Endothelial cell of umbilical vein (primary cell): ENCODE measurements at regions not wholly inside any gene's neighbourhood (a gene's known extent, or its start where the extent isn't known, plus 50 kb on each side); places are given as distances from the start of the nearest gene placed in this dataset.

Source experiments
- BruUV-seq: library from RNA; stranded (reverse); fragments of 400-500 nt; replicated peaks from 2 replicates; lab custom pipeline; 2021; lab: Mats Ljungman, UMichigan
- CTCF ChIA-PET: fragments of 300-600, 350-600 bp; sonication (Branson Sonifier 250); formaldehyde crosslinking; loops from one replicate; lab custom pipeline; 2021; ENCODE audit warnings: antibody characterized with exemption, inconsistent platforms; lab: Charles Lee
- POLR2A ChIA-PET: fragments of 300-600, 350-600 bp; sonication (Branson Sonifier 250); formaldehyde crosslinking; loops from one replicate; lab custom pipeline; 2021; ENCODE audit warnings: antibody characterized with exemption, inconsistent platforms; lab: Charles Lee
- DNase-seq: peaks from one replicate; pipeline ENCODE4 v3.0.0-alpha.2; 2011; ENCODE audit warnings: low read depth, low spot score
- FAIRE-seq: peaks from 2 replicates; lab custom pipeline; 2011; peaks lifted over from hg19 to GRCh38; lab: Jason Lieb, UNC
- H2AFZ ChIP-seq: 2 replicates; pipeline ENCODE4 v1.6.0; 2012; ENCODE audit warnings: low read depth, low read length, control low read depth, inconsistent platforms
- H3K27ac ChIP-seq: 2 replicates; pipeline ENCODE4 v1.5.1; 2011; ENCODE audit warnings: low read depth, mild to moderate bottlenecking, control low read depth, low read length, moderate library complexity; ENCODE audit not compliant: insufficient read depth
- H3K27me3 ChIP-seq, 2 experiments: 2 replicates each; pipeline versions ENCODE4 v1.6.0 to v1.6.1; 2011; ENCODE audit warnings: low read length in 2 of 2, mixed read lengths in 1 of 2; ENCODE audit not compliant: control insufficient read depth in 2 of 2, insufficient read depth in 2 of 2
- H3K36me3 ChIP-seq, 2 experiments: 2 replicates in 1 of 2; 3 replicates in 1 of 2; pipeline ENCODE4 v1.5.1; 2011; ENCODE audit warnings: low read length in 2 of 2, mild to moderate bottlenecking in 1 of 2, moderate library complexity in 1 of 2; ENCODE audit not compliant: control insufficient read depth in 2 of 2, insufficient read depth in 2 of 2; ENCODE audit errors: extremely low read depth in 1 of 2
- H3K4me1 ChIP-seq: 3 replicates; pipeline ENCODE4 v1.5.1; 2011; ENCODE audit warnings: mild to moderate bottlenecking, low read length; ENCODE audit not compliant: control insufficient read depth, insufficient read depth; ENCODE audit errors: extremely low read depth
- H3K4me2 ChIP-seq: 2 replicates; pipeline ENCODE4 v1.6.1; 2011; ENCODE audit warnings: low read length, control low read depth, mixed read lengths; ENCODE audit not compliant: insufficient read depth
- H3K4me3 ChIP-seq, 3 experiments: fragments of 200-600 bp in 1 of 3; sonication (generic), shearing (Covaris generic) in 1 of 3; replicated peaks in 1 of 3; 2 replicates each; pipeline ENCODE4 v1.5.1; 2011 to 2016; ENCODE audit warnings: control low read depth in 3 of 3, low read length in 3 of 3, mild to moderate bottlenecking in 2 of 3, inconsistent platforms in 1 of 3, low read depth in 1 of 3, moderate library complexity in 1 of 3; ENCODE audit not compliant: insufficient read depth in 1 of 3
- H3K79me2 ChIP-seq: 2 replicates; pipeline ENCODE4 v1.6.0; 2012; ENCODE audit warnings: low read length, inconsistent platforms; ENCODE audit not compliant: control insufficient read depth, insufficient read depth
- H3K9ac ChIP-seq: replicated peaks from 2 replicates; pipeline ENCODE3; 2011; ENCODE audit warnings: low read length, control low read depth; ENCODE audit not compliant: insufficient read depth; ENCODE audit errors: extremely low read depth
- H3K9me1 ChIP-seq: replicated peaks from 3 replicates; pipeline ENCODE4 v1.6.0; 2011; ENCODE audit warnings: mild to moderate bottlenecking, low read length; ENCODE audit not compliant: control insufficient read depth, insufficient read depth; ENCODE audit errors: extremely low read depth
- H3K9me3 ChIP-seq: replicated peaks from 2 replicates; pipeline ENCODE4 v1.5.1; 2012; ENCODE audit warnings: low read length, inconsistent platforms; ENCODE audit not compliant: control insufficient read depth, insufficient read depth
- H4K20me1 ChIP-seq: replicated peaks from 2 replicates; pipeline ENCODE3; 2011; ENCODE audit warnings: mild to moderate bottlenecking, low read length; ENCODE audit not compliant: control insufficient read depth, insufficient read depth; ENCODE audit errors: extremely low read depth
- EZH2 ChIP-seq: IDR thresholded peaks from 2 replicates; pipeline ENCODE4 v1.6.1; 2012; ENCODE audit warnings: borderline replicate concordance, low read depth, mild to moderate bottlenecking, moderate library complexity, low read length, inconsistent platforms; ENCODE audit not compliant: severe bottlenecking
- FOS ChIP-seq: IDR thresholded peaks from 2 replicates; pipeline ENCODE4 v1.6.1; 2011; ENCODE audit warnings: mild to moderate bottlenecking, low read length, moderate library complexity, borderline replicate concordance; ENCODE audit not compliant: insufficient read depth
- GATA2 ChIP-seq: IDR thresholded peaks from 2 replicates; pipeline ENCODE4 v1.7.0; 2011; ENCODE audit warnings: low read depth, mild to moderate bottlenecking, moderate library complexity, mixed read lengths, low read length; ENCODE audit not compliant: insufficient read length, insufficient read depth
- JUN ChIP-seq: IDR thresholded peaks from 2 replicates; pipeline ENCODE4 v1.6.1; 2011; ENCODE audit warnings: borderline replicate concordance, low read depth; ENCODE audit not compliant: insufficient read length, insufficient read depth
- MYC ChIP-seq: IDR thresholded peaks from one replicate; pipeline ENCODE4 v1.6.1; 2011; ENCODE audit warnings: mild to moderate bottlenecking, low read depth, low read length
- POLR2A ChIP-seq: IDR thresholded peaks from 2 replicates; pipeline ENCODE4 v1.6.1; 2012; ENCODE audit warnings: low read depth, mild to moderate bottlenecking, control low read depth, low read length
- POLR2AphosphoS5 ChIP-seq: IDR thresholded peaks from 2 replicates; pipeline ENCODE4 v1.6.1; 2012; ENCODE audit warnings: low read depth, mild to moderate bottlenecking, control low read depth, low read length, moderate library complexity; ENCODE audit not compliant: insufficient read depth
- dilution Hi-C: fragments of 300-500 bp; cut with MboI; formaldehyde crosslinking; loops from one replicate; pipeline ENCODE4 v1.15.0; 2019; ENCODE audit warnings: low sequenced_read_pairs; ENCODE audit not compliant: extremely low pct_ligation_motif_present
- intact Hi-C: fragments of 100-400 bp; cut with micrococcal nuclease; formaldehyde crosslinking; loops from one replicate; pipeline ENCODE4 v1.10.0; 2022
- TF ChIP-seq, protein P1 (sequence below), 2 donors: IDR thresholded peaks; 1 replicate in 1 of 2; 2 replicates in 1 of 2; pipeline ENCODE4 v1.5.1; 2011; ENCODE audit warnings: low read length in 2 of 2, mild to moderate bottlenecking in 2 of 2, moderate library complexity in 2 of 2, control low read depth in 1 of 2, inconsistent platforms in 1 of 2, low read depth in 1 of 2; ENCODE audit not compliant: insufficient read depth in 1 of 2; ENCODE audit errors: extremely low read depth in 1 of 2
- TF ChIP-seq, protein P2 (sequence below): IDR thresholded peaks from 2 replicates; pipeline ENCODE4 v1.6.1; 2011; ENCODE audit not compliant: insufficient read depth, insufficient read length

DNA sequence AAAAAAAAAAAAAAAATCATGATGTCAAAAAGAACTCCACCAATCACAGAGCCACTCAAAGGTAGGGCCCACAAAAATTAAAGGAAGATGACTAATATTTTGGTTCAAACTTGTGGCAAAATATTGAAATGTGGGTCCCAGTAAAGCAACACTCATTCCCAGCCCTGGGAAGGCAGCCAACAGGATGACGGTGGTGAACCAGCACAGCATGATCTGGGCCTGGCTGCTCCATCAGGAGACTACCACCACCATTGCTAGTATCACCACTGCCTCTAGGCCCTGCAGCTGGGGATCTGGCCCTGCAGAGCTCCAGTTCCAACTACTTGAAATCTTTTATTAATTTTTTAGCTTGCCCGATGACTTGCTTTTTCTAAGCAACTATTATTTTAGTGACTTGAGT is 206.8 kb upstream of the ITGA1 start:
- no peaks in the 10 kb centered on the region for H3K9me1 ChIP-seq
- H2AFZ ChIP-seq, result no peak overlapping the region
- H3K4me1 ChIP-seq, result no peaks in the 10 kb centered on the region
- H3K9ac ChIP-seq, result no peak overlapping the region
- H3K79me2 ChIP-seq, result no peaks in the 10 kb centered on the region
- no peaks in the 10 kb centered on the region for H3K36me3 ChIP-seq
- H3K9me3 ChIP-seq, result no peaks in the 10 kb centered on the region
- no peak overlapping the region for H3K27ac ChIP-seq
- no peak for FAIRE-seq
- no peaks in the 10 kb centered on the region for H4K20me1 ChIP-seq
- intact Hi-C loops (no loop called here), dilution Hi-C loops (no loop called here)
- CTCF ChIA-PET, result no interaction called here
- H3K27me3 ChIP-seq, result no peaks in the 10 kb centered on the region
- TF ChIP-seq, protein P1, sequence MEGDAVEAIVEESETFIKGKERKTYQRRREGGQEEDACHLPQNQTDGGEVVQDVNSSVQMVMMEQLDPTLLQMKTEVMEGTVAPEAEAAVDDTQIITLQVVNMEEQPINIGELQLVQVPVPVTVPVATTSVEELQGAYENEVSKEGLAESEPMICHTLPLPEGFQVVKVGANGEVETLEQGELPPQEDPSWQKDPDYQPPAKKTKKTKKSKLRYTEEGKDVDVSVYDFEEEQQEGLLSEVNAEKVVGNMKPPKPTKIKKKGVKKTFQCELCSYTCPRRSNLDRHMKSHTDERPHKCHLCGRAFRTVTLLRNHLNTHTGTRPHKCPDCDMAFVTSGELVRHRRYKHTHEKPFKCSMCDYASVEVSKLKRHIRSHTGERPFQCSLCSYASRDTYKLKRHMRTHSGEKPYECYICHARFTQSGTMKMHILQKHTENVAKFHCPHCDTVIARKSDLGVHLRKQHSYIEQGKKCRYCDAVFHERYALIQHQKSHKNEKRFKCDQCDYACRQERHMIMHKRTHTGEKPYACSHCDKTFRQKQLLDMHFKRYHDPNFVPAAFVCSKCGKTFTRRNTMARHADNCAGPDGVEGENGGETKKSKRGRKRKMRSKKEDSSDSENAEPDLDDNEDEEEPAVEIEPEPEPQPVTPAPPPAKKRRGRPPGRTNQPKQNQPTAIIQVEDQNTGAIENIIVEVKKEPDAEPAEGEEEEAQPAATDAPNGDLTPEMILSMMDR (IDR thresholded peaks at IDR 0.05; ENCODE audit: extremely low read depth in 1 of 2, insufficient read depth in 1 of 2, low read depth in 1 of 2, low read length in 2 of 2), result no peak
- TF ChIP-seq MYC (no peak), EZH2 (no peak), POLR2AphosphoS5 (no peak), GATA2 (no peak), FOS (no peak), JUN (no peak), POLR2A (no peak)
- TF ChIP-seq, protein P2, sequence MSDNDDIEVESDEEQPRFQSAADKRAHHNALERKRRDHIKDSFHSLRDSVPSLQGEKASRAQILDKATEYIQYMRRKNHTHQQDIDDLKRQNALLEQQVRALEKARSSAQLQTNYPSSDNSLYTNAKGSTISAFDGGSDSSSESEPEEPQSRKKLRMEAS, result no peak
- BruUV-seq, result no TSS peak
- H3K4me2 ChIP-seq, result no peak overlapping the region
- peak; percentile 6 for DNase-seq
- H3K4me3 ChIP-seq, result no peak overlapping the region
- POLR2A ChIA-PET, result no interaction called here
